Epithelial cell of proximal tubule (primary cell): ENCODE measurements at regions not wholly inside any gene's neighbourhood (a gene's known extent, or its start where the extent isn't known, plus 50 kb on each side); places are given as distances from the start of the nearest gene placed in this dataset.
"Not testable (repeated sequence)": the region's sequence is repeated elsewhere in the genome, so short reads cannot be mapped to it uniquely, and the experiment has no call there.

ENCODE experiments used
- DNase-seq: peaks from one replicate; pipeline ENCODE4 v3.0.0-alpha.2; 2011; ENCODE audit warnings: low read depth
- H3K4me3 ChIP-seq: 2 replicates; pipeline ENCODE4 v1.5.1; 2011; ENCODE audit warnings: low read depth, mild to moderate bottlenecking, low read length
- CTCF ChIP-seq: conservative IDR thresholded peaks from 2 replicates; pipeline ENCODE4 v1.5.1; 2012; ENCODE audit warnings: low read depth, mild to moderate bottlenecking, low read length

DNA sequence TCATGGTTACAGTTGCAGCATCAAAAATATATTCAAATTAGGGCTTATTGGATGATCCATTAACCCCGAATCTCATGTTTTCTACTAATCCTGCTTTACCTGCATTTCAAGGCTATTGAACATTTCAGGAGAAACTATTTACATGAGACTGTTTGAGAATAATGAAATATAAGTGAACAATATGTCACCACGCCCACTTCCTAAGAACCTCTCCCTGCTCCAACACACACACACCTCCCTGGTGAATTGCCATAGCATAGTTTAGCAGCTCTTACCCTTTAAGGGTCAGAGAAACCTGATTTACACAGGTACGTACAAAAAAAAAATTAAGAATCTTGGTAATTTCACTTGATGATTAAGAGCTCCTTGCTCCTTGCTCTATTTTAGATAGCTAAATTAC, 113.4 kb downstream of the ANXA5 start:
- H3K4me3 ChIP-seq, result no peak overlapping the region
- TF ChIP-seq CTCF, result no peak
- no peak for DNase-seq

DNA sequence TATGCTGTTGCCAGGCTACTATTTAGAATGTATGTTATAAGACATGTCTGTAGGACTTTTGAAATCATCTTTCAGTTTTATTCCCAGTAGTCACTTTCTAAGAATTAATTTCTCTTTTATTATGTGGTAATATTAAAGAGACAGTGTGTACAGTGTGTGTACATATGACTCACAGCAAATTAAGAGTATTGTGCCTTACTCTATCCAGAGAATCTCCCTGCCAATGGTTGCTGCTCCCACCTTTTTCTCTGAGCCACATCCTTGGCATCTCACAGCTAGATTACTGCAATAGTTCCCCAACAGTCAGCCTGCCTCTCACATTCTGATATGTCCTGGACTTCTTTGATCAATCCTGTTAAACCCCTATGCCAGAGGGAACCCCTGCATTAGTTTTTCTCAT, 114.5 kb downstream of the ANXA5 start:
- H3K4me3 ChIP-seq, result no peak overlapping the region
- DNase-seq, result no peak
- TF ChIP-seq CTCF, result no peak

DNA sequence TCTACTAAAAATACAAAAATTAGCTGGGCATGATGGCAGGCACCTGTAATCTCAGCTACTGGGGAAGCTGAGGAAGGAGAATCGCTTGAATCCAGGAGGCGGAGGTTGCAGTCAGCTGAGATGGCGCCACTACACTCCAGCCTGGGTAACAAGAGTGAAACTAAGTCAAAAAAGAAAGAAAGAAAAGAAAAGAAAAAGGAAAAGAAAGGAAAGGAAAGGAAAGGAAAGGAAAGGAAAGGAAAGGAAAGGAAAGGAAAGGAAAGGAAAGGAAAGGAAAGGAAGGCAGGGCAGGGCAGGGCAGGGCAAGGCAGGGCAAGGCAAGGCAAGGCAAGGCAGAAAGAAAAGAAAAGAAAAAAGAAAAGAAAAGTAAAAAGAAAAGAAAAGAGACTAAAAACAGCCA, 121.4 kb downstream of the ANXA5 start:
- DNase-seq, H3K4me3 ChIP-seq: not testable (repeated sequence)

DNA sequence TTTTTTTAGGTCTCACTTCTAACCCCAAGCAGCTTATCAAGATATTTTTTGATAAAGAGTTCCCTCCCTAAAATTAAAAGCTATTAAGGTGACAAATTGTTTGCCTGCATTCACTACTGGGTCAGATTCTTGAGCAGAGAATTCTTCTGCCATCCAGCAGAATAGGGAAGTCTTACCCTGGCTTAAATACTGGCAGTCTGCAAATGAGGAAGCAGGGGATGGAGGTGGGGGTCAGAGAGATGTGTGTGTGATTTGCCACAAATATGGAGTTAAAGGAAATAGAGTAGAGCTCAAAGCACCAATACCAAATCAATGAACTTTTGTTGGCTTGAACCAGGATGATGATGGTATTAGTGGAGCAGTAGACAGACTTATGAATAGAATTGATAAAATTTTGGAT, 122.2 kb downstream of the ANXA5 start:
- TF ChIP-seq CTCF, result no peak
- no peak for DNase-seq
- H3K4me3 ChIP-seq, result no peak overlapping the region

DNA sequence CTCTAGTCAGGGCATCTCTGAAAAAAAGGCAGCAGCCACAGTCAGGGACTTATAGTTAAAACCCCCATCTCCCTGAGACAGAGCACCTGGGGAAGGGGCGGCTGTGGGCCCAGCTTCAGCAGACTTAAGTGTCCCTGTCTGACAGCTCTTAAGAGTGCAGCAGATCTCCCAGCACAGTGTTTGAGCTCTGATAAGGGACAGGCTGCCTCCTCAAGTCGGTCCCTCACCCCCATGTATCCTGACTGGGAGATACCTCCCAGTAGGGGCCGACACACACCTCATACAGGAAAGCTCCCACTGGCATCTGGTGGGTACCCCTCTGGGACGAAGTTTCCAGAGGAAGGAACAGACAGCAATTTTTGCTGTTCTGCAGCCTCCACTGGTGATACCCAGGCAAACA, 129.0 kb downstream of the ANXA5 start:
- DNase-seq, result no peak
- TF ChIP-seq CTCF, result no peak
- H3K4me3 ChIP-seq, result no peak overlapping the region

- DNase-seq, result no peak
- no peak overlapping the region for H3K4me3 ChIP-seq
- no peak for TF ChIP-seq CTCF
These were observed 131.9 kb downstream of the ANXA5 start for GRCh38 chr4:121564840-121565375.

DNA sequence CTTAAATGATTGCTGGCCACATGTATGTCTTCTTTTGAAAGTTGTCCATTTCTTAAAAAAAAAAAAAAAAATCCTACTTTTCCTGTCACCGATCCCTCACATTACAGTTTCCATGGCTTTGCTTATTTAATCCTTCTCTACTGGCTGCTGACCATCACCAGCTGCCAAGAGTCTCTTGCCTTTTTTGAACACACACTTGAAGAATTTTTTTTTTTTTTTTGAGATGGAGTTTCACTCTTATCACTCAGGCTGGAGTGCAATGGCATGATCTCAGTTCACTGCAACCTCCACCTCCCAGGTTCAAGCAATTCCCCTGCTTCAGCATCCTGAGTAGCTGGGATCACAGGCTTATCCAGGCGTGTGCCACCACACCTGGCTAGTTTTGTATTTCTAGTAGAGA, 134.0 kb downstream of the ANXA5 start:
- no peak for TF ChIP-seq CTCF
- H3K4me3 ChIP-seq, result no peak overlapping the region

More for the DNA sequence above, 134.0 kb downstream of the ANXA5 start:
- no peak for DNase-seq
